HG02678 (cell line): ENCODE measurements at regions not wholly inside any gene's neighbourhood (a gene's known extent, or its start where the extent isn't known, plus 50 kb on each side); places are given as distances from the start of the nearest gene placed in this dataset.
A peak's percentile ranks its signal among the peaks of the same experiment; 100 is the strongest.

Experiments used
- ATAC-seq: cut with Tn5 transposase; IDR thresholded peaks from one replicate; pipeline ENCODE4 v1.9.1; 2021; ENCODE audit warnings: mild to moderate bottlenecking, moderate library complexity; ENCODE audit not compliant: unreplicated experiment

- ATAC-seq: no peak
Observed at GRCh38 chr11:35076201-35077100, 62.5 kb upstream of the CD44 start.

GRCh38 chr11:35077709-35078469, 61.1 kb upstream of the CD44 start:
- ATAC-seq: peak; percentile 49

GRCh38 chr11:35078470-35078735, 60.6 kb upstream of the CD44 start:
- ATAC-seq: no peak

GRCh38 chr11:35079611-35080010, 59.4 kb upstream of the CD44 start:
- no peak for ATAC-seq

GRCh38 chr11:35082321-35083180, 56.4 kb upstream of the CD44 start:
- ATAC-seq: peak; percentile 79

GRCh38 chr11:35083181-35083430, 55.9 kb upstream of the CD44 start:
- no peak for ATAC-seq

GRCh38 chr11:35083431-35084238, 55.3 kb upstream of the CD44 start:
- ATAC-seq: peak; percentile 62

- ATAC-seq: no peak
Observed at GRCh38 chr11:35084817-35085440, 54.0 kb upstream of the CD44 start.

GRCh38 chr11:35085531-35086165, 53.3 kb upstream of the CD44 start:
- ATAC-seq: no peak

- ATAC-seq: no peak
Observed at GRCh38 chr11:35087648-35088047, 51.3 kb upstream of the CD44 start.

GRCh38 chr11:35088226-35088625, 50.7 kb upstream of the CD44 start:
- no peak for ATAC-seq

- ATAC-seq: no peak
Observed at GRCh38 chr11:35088676-35089075, 50.3 kb upstream of the CD44 start.
